A673 (cell line): ENCODE measurements at regions not wholly inside any gene's neighbourhood (a gene's known extent, or its start where the extent isn't known, plus 50 kb on each side); places are given as distances from the start of the nearest gene placed in this dataset.

Source experiments
- EZH2 ChIP-seq: fragments of 200-600 bp; sonication (generic); IDR thresholded peaks from 2 replicates; pipeline ENCODE4 v1.6.1; 2017; ENCODE audit warnings: borderline replicate concordance, low read depth, mild to moderate bottlenecking, mixed read lengths, antibody characterized with exemption, low read length; ENCODE audit not compliant: poor library complexity, severe bottlenecking
- TF ChIP-seq, protein P1 (sequence below): fragments of 300-800, 200-600 bp; sonication (generic); conservative IDR thresholded peaks from 2 replicates; pipeline ENCODE4 v1.5.1; 2017; ENCODE audit warnings: low read depth, mild to moderate bottlenecking, antibody characterized with exemption, low read length, moderate library complexity, mixed read lengths

- TF ChIP-seq, protein P1, sequence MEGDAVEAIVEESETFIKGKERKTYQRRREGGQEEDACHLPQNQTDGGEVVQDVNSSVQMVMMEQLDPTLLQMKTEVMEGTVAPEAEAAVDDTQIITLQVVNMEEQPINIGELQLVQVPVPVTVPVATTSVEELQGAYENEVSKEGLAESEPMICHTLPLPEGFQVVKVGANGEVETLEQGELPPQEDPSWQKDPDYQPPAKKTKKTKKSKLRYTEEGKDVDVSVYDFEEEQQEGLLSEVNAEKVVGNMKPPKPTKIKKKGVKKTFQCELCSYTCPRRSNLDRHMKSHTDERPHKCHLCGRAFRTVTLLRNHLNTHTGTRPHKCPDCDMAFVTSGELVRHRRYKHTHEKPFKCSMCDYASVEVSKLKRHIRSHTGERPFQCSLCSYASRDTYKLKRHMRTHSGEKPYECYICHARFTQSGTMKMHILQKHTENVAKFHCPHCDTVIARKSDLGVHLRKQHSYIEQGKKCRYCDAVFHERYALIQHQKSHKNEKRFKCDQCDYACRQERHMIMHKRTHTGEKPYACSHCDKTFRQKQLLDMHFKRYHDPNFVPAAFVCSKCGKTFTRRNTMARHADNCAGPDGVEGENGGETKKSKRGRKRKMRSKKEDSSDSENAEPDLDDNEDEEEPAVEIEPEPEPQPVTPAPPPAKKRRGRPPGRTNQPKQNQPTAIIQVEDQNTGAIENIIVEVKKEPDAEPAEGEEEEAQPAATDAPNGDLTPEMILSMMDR = no peak
- TF ChIP-seq EZH2 = no peak
Observed at GRCh38 chr11:111018566-111018965, 227.0 kb upstream of the POU2AF2 start.
